H9 (cell line): ENCODE measurements at regions not wholly inside any gene's neighbourhood (a gene's known extent, or its start where the extent isn't known, plus 50 kb on each side); places are given as distances from the start of the nearest gene placed in this dataset.

Experiments used
- DNase-seq: peaks from one replicate; pipeline ENCODE4 v3.0.0-alpha.2; 2017
- H2AFZ ChIP-seq: one replicate; pipeline ENCODE4 v1.6.1; 2013; ENCODE audit warnings: mild to moderate bottlenecking, low read length, control low read depth, moderate library complexity
- H2AK5ac ChIP-seq: 2 replicates; pipeline ENCODE4 v1.6.1; 2013; ENCODE audit warnings: low read length, control low read depth, mixed read lengths; ENCODE audit not compliant: insufficient read length
- H2BK120ac ChIP-seq: one replicate; pipeline ENCODE4 v1.6.1; 2013; ENCODE audit warnings: low read depth, mild to moderate bottlenecking, low read length, control low read depth, inconsistent platforms; ENCODE audit not compliant: poor library complexity, severe bottlenecking
- H2BK12ac ChIP-seq: 2 replicates; pipeline ENCODE4 v1.6.1; 2013; ENCODE audit warnings: low read length, control low read depth, mixed read lengths, low read depth; ENCODE audit not compliant: insufficient read length
- H2BK15ac ChIP-seq: 2 replicates; pipeline ENCODE4 v1.6.1; 2013; ENCODE audit warnings: low read depth, low read length, control low read depth
- H2BK20ac ChIP-seq: one replicate; pipeline ENCODE4 v1.6.1; 2013; ENCODE audit warnings: low read depth, mild to moderate bottlenecking, low read length, control low read depth, inconsistent platforms; ENCODE audit not compliant: poor library complexity, severe bottlenecking
- H2BK5ac ChIP-seq: 2 replicates; pipeline ENCODE4 v1.6.1; 2013; ENCODE audit warnings: low read length, control low read depth, mixed read lengths; ENCODE audit not compliant: insufficient read length
- H3K14ac ChIP-seq: 2 replicates; pipeline ENCODE4 v1.6.1; 2013; ENCODE audit warnings: low read length, control low read depth; ENCODE audit not compliant: insufficient read depth
- H3K18ac ChIP-seq: 2 replicates; pipeline ENCODE4 v1.6.1; 2013; ENCODE audit warnings: low read depth, mild to moderate bottlenecking, mixed read lengths, low read length, control low read depth; ENCODE audit not compliant: insufficient read length
- H3K23ac ChIP-seq: 2 replicates; pipeline ENCODE4 v1.6.1; 2013; ENCODE audit warnings: low read length, control low read depth, mixed read lengths, low read depth; ENCODE audit not compliant: insufficient read length
- H3K23me2 ChIP-seq: 2 replicates; pipeline ENCODE4 v1.6.1; 2013; ENCODE audit warnings: low read depth, mild to moderate bottlenecking, mixed read lengths, low read length, control low read depth; ENCODE audit not compliant: insufficient read length, poor library complexity, severe bottlenecking
- H3K27ac ChIP-seq: 2 replicates; pipeline ENCODE4 v1.5.1; 2013; ENCODE audit warnings: low read length, control low read depth, mixed read lengths, low read depth; ENCODE audit not compliant: insufficient read length
- H3K27me3 ChIP-seq: 2 replicates; pipeline ENCODE4 v1.6.1; 2013; ENCODE audit warnings: low read length, control low read depth, inconsistent platforms; ENCODE audit not compliant: insufficient read depth
- H3K4ac ChIP-seq: 2 replicates; pipeline ENCODE4 v1.6.1; 2013; ENCODE audit warnings: low read depth, mild to moderate bottlenecking, control low read depth, inconsistent platforms, low read length, moderate library complexity
- H3K4me1 ChIP-seq: 2 replicates; pipeline ENCODE4 v1.6.1; 2013; ENCODE audit warnings: low read length, control low read depth, inconsistent platforms; ENCODE audit not compliant: insufficient read depth
- H3K4me2 ChIP-seq: 2 replicates; pipeline ENCODE4 v1.6.1; 2013; ENCODE audit warnings: low read length, control low read depth, mixed read lengths; ENCODE audit not compliant: insufficient read length, insufficient read depth
- H3K56ac ChIP-seq: 2 replicates; pipeline ENCODE4 v1.6.1; 2013; ENCODE audit warnings: low read depth, mild to moderate bottlenecking, mixed read lengths, low read length, control low read depth; ENCODE audit not compliant: insufficient read length
- H3K79me1 ChIP-seq: 2 replicates; pipeline ENCODE4 v1.6.1; 2013; ENCODE audit warnings: low read depth, mild to moderate bottlenecking, moderate library complexity, low read length, control low read depth, inconsistent platforms; ENCODE audit not compliant: insufficient read depth, poor library complexity, severe bottlenecking
- H3K79me2 ChIP-seq: 2 replicates; pipeline ENCODE4 v1.6.1; 2013; ENCODE audit warnings: low read length, control low read depth, inconsistent platforms; ENCODE audit not compliant: insufficient read depth
- H3K9ac ChIP-seq: 2 replicates; pipeline ENCODE4 v1.6.1; 2013; ENCODE audit warnings: low read length, control low read depth, mixed read lengths; ENCODE audit not compliant: insufficient read length; ENCODE audit errors: extremely low read depth
- H3K9me3 ChIP-seq: one replicate; pipeline ENCODE4 v1.6.1; 2013; ENCODE audit warnings: low read depth, low read length, inconsistent platforms; ENCODE audit not compliant: control insufficient read depth
- H3T11ph ChIP-seq: one replicate; pipeline ENCODE4 v1.6.1; 2013; ENCODE audit warnings: mild to moderate bottlenecking, low read length, control low read depth, inconsistent platforms
- H4K20me1 ChIP-seq: one replicate; pipeline ENCODE4 v1.6.1; 2013; ENCODE audit not compliant: control insufficient read depth, insufficient read length, insufficient read depth
- H4K5ac ChIP-seq: 2 replicates; pipeline ENCODE4 v1.6.1; 2013; ENCODE audit warnings: low read depth, mild to moderate bottlenecking, mixed read lengths, low read length, control low read depth; ENCODE audit not compliant: insufficient read length
- H4K8ac ChIP-seq: replicated peaks from 2 replicates; pipeline ENCODE4 v1.6.1; 2013; ENCODE audit warnings: low read length, control low read depth, mixed read lengths, low read depth; ENCODE audit not compliant: insufficient read length
- H4K91ac ChIP-seq: 2 replicates; pipeline ENCODE4 v1.6.1; 2013; ENCODE audit warnings: low read depth, mild to moderate bottlenecking, moderate library complexity, mixed read lengths, low read length, control low read depth; ENCODE audit not compliant: insufficient read length
- H3K27ac Mint-ChIP-seq, 3 experiments: 2 replicates in 2 of 3; 3 replicates in 1 of 3; pipeline ENCODE4 v1.8.0; 2020 to 2021; ENCODE audit warnings: mixed read lengths in 3 of 3, mild to moderate bottlenecking in 1 of 3, moderate library complexity in 1 of 3
- H3K27me3 Mint-ChIP-seq: 2 replicates; pipeline ENCODE4 v1.8.0; 2021; ENCODE audit warnings: low read depth, mild to moderate bottlenecking, moderate library complexity, mixed read lengths
- H3K36me3 Mint-ChIP-seq, 3 experiments: 2 replicates in 2 of 3; 3 replicates in 1 of 3; pipeline ENCODE4 v1.8.0; 2020 to 2021; ENCODE audit warnings: low read depth in 3 of 3, mixed read lengths in 3 of 3; ENCODE audit not compliant: insufficient read depth in 1 of 3
- H3K4me1 Mint-ChIP-seq, 2 experiments: 2 replicates each; pipeline ENCODE4 v1.8.0; 2020; ENCODE audit warnings: mixed read lengths in 2 of 2
- H3K4me3 Mint-ChIP-seq, 2 experiments: 2 replicates in 1 of 2; 3 replicates in 1 of 2; pipeline ENCODE4 v1.8.0; 2020 to 2021; ENCODE audit warnings: mild to moderate bottlenecking in 2 of 2, mixed read lengths in 2 of 2, moderate library complexity in 1 of 2
- H3K9me3 Mint-ChIP-seq, 2 experiments: 2 replicates in 1 of 2; 3 replicates in 1 of 2; pipeline ENCODE4 v1.8.0; 2020; ENCODE audit warnings: mild to moderate bottlenecking in 2 of 2, mixed read lengths in 2 of 2, moderate library complexity in 1 of 2
- WGBS: extraction: QIAGEN DNeasy Blood & Tissue Kit; methylation state at CpG from one replicate; pipeline ENCODE4 v1.1.7; 2013; ENCODE audit warnings: missing lambda C conversion rate, low lambda C conversion rate, mixed read lengths; ENCODE audit not compliant: insufficient read length; ENCODE audit errors: extremely low coverage; 5-methylcytosine and 5-hydroxymethylcytosine counted together
- TF ChIP-seq, protein P1 (sequence below): fragments of 200-600 bp; sonication (generic); conservative IDR thresholded peaks from 3 replicates; pipeline ENCODE4 v1.8.0; 2021; ENCODE audit warnings: antibody characterized with exemption, mild to moderate bottlenecking

DNA sequence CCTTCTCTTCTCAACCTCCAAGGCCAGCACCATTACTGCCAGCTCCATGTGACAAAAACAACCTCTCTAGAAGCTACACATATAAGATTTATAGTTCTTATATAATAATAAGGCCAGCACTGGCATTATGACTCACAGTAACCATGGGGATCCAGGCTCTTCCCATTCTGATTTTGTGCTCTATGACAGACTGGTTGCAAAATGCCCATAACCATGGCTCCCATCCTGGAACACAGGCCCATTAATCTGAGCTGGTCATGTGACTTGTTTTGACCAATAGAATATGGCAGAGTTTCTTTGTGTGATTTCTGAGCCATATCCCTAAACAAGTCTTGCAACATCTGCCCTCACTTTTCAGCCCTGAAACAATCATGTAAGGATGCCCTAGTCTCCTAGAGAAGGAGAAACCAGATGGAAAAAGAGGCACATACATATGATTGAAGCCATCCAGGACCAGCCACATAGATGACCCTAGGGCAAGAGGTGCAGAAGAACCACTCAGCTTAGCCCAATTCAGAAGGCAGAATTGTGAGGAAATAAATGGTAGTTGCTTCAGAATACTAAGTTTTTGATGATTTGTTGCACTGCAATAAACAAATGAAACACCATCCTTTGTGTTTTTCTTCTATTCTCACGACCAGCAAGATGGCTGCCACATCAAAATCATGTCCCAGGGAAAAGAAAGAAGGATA is 173.9 kb downstream of the SUCLG1 start:
- no peaks in the 10 kb centered on the region for H3K23me2 ChIP-seq
- WGBS, result no CpG with 5 or more reads among the region's 1 CpG
- no peak overlapping the region for H3K4ac ChIP-seq
- no peak overlapping the region for H3K14ac ChIP-seq
- Mint-ChIP-seq H3K27ac (no peak overlapping the region), H3K4me3 (no peak overlapping the region), H3K36me3 (peaks cover 0 to 8% (median 2%) of the 10 kb centered on the region in 3 experiments; a peak in 3 of 7 replicates), H3K27me3 (no peaks in the 10 kb centered on the region), H3K9me3 (peaks cover 3 to 7% of the 10 kb centered on the region in 2 experiments; a peak in 3 of 5 replicates), H3K4me1 (peaks cover 13 to 15% of the 10 kb centered on the region in 2 experiments; a peak in 3 of 4 replicates)
- no peak overlapping the region for H2AK5ac ChIP-seq
- H2AFZ ChIP-seq, result no peak overlapping the region
- H3K56ac ChIP-seq, result no peak overlapping the region
- no peak overlapping the region for H2BK5ac ChIP-seq
- H3K4me2 ChIP-seq, result no peak overlapping the region
- H3K79me2 ChIP-seq, result no peaks in the 10 kb centered on the region
- no peaks in the 10 kb centered on the region; the same call in 1 of the 2 replicates for H3K4me1 ChIP-seq
- no peak overlapping the region for H4K8ac ChIP-seq
- no peaks in the 10 kb centered on the region for H3K9me3 ChIP-seq
- no peak overlapping the region for H4K91ac ChIP-seq
- H3T11ph ChIP-seq, result no peak overlapping the region
- H2BK20ac ChIP-seq, result no peak overlapping the region
- no peak overlapping the region for H2BK120ac ChIP-seq
- H3K79me1 ChIP-seq, result no peaks in the 10 kb centered on the region
- TF ChIP-seq, protein P1, sequence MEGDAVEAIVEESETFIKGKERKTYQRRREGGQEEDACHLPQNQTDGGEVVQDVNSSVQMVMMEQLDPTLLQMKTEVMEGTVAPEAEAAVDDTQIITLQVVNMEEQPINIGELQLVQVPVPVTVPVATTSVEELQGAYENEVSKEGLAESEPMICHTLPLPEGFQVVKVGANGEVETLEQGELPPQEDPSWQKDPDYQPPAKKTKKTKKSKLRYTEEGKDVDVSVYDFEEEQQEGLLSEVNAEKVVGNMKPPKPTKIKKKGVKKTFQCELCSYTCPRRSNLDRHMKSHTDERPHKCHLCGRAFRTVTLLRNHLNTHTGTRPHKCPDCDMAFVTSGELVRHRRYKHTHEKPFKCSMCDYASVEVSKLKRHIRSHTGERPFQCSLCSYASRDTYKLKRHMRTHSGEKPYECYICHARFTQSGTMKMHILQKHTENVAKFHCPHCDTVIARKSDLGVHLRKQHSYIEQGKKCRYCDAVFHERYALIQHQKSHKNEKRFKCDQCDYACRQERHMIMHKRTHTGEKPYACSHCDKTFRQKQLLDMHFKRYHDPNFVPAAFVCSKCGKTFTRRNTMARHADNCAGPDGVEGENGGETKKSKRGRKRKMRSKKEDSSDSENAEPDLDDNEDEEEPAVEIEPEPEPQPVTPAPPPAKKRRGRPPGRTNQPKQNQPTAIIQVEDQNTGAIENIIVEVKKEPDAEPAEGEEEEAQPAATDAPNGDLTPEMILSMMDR, result no peak
- H4K20me1 ChIP-seq, result no peaks in the 10 kb centered on the region
- no peak for DNase-seq
- no peak overlapping the region for H2BK15ac ChIP-seq
- no peaks in the 10 kb centered on the region for H3K27me3 ChIP-seq
- H3K27ac ChIP-seq, result no peak overlapping the region
- no peak overlapping the region for H3K23ac ChIP-seq
- H2BK12ac ChIP-seq, result no peak overlapping the region
- no peak overlapping the region for H3K9ac ChIP-seq
- no peak overlapping the region for H3K18ac ChIP-seq
- no peak overlapping the region for H4K5ac ChIP-seq
